ENCODE measurements at regions not wholly inside any gene's neighbourhood (a gene's known extent, or its start where the extent isn't known, plus 50 kb on each side); places are given as distances from the start of the nearest gene placed in this dataset.

GRCh38 chr12:91556909-91557308 lies 374.3 kb upstream of the DCN start:
- H3K4me1 ChIP-seq (ENCODE audit: control insufficient read depth in 2 of 2, insufficient read depth in 2 of 2, low read length in 2 of 2) = peaks cover 0 to under 1% of the 10 kb centered on the region in 2 donors
- no peak overlapping the region for H2AFZ ChIP-seq (ENCODE audit: insufficient read depth, low read depth, low read length, poor library complexity, severe bottlenecking)
- DNase-seq (no peak), ATAC-seq (ENCODE audit: low read depth) (no peak)
- Mint-ChIP-seq H3K9me3 (ENCODE audit: insufficient read depth) (no peaks in the 10 kb centered on the region), H3K27me3 (peaks cover 24% of the 10 kb centered on the region), H3K27ac (no peak overlapping the region), H3K4me1 (peaks cover 2% of the 10 kb centered on the region), H3K4me3 (no peak overlapping the region)
- no peaks in the 10 kb centered on the region for H3K79me2 ChIP-seq (ENCODE audit: control insufficient read depth, insufficient read depth, low read length)
- WGBS (ENCODE audit: insufficient coverage) = 87% methylated on average over 4 of the region's 4 CpGs
- no peak overlapping the region for H3K4me3 ChIP-seq (ENCODE audit: control extremely low read depth in 1 of 5, extremely low read depth in 1 of 5, insufficient read depth in 1 of 5, low read depth in 2 of 5, low read length in 4 of 5)
- peaks cover 0 to 6% (median 0%) of the 10 kb centered on the region in 3 donors for H3K9me3 ChIP-seq (ENCODE audit: control extremely low read depth in 1 of 3, control insufficient read depth in 2 of 3, insufficient read depth in 1 of 3, low read length in 2 of 3)
- H3K27ac ChIP-seq (ENCODE audit: low read length in 2 of 2) = no peak overlapping the region
- POLR2A ChIA-PET = no interaction called here
- H3K27me3 ChIP-seq (replicated peaks in 1 of 4; ENCODE audit: control extremely low read depth in 1 of 4, control insufficient read depth in 3 of 4, insufficient read depth in 4 of 4, low read length in 3 of 4) = peaks cover 0 to 12% (median 3%) of the 10 kb centered on the region in 4 experiments
- H3K9ac ChIP-seq (ENCODE audit: low read length) = no peak overlapping the region
- intact Hi-C loops (cut with micrococcal nuclease) = no loop called here
- H3K4me2 ChIP-seq (replicated peaks; ENCODE audit: low read depth, low read length, poor library complexity, severe bottlenecking) = no peak overlapping the region
- TF ChIP-seq CTCF (IDR thresholded peaks at IDR 0.05) = no peak
- TF ChIP-seq EZH2 (IDR thresholded peaks at IDR 0.05; ENCODE audit: borderline replicate concordance, insufficient read depth, low read depth, low read length, poor library complexity, severe bottlenecking) = no peak
- H3K36me3 ChIP-seq (replicated peaks in 1 of 2; ENCODE audit: control extremely low read depth in 1 of 2, control insufficient read depth in 1 of 2, extremely low read depth in 1 of 2, insufficient read depth in 2 of 2, low read length in 1 of 2) = no peaks in the 10 kb centered on the region
- CTCF ChIA-PET = no interaction called here
- H4K20me1 ChIP-seq (ENCODE audit: control insufficient read depth, insufficient read depth, low read length, poor library complexity, severe bottlenecking) = no peaks in the 10 kb centered on the region

GRCh38 chr12:91555436-91556415 lies 373.1 kb upstream of the DCN start:
- H3K27ac Mint-ChIP-seq = no peak overlapping the region
- Histone ChIP-seq H3K9ac (ENCODE audit: low read length) (no peak overlapping the region), H3K79me2 (ENCODE audit: control insufficient read depth, insufficient read depth, low read length) (no peaks in the 10 kb centered on the region), H3K27me3 (replicated peaks in 1 of 4; ENCODE audit: control extremely low read depth in 1 of 4, control insufficient read depth in 3 of 4, insufficient read depth in 4 of 4, low read length in 3 of 4) (peaks cover 0 to 12% (median 3%) of the 10 kb centered on the region in 4 experiments), H3K4me1 (ENCODE audit: control insufficient read depth in 2 of 2, insufficient read depth in 2 of 2, low read length in 2 of 2) (no peaks in the 10 kb centered on the region), H2AFZ (ENCODE audit: insufficient read depth, low read depth, low read length, poor library complexity, severe bottlenecking) (no peak overlapping the region), H3K36me3 (replicated peaks in 1 of 2; ENCODE audit: control extremely low read depth in 1 of 2, control insufficient read depth in 1 of 2, extremely low read depth in 1 of 2, insufficient read depth in 2 of 2, low read length in 1 of 2) (no peaks in the 10 kb centered on the region), H3K27ac (ENCODE audit: low read length in 2 of 2) (no peak overlapping the region), H3K4me3 (ENCODE audit: control extremely low read depth in 1 of 5, extremely low read depth in 1 of 5, insufficient read depth in 1 of 5, low read depth in 2 of 5, low read length in 4 of 5) (no peak overlapping the region), H3K4me2 (replicated peaks; ENCODE audit: low read depth, low read length, poor library complexity, severe bottlenecking) (no peak overlapping the region), H3K9me3 (ENCODE audit: control extremely low read depth in 1 of 3, control insufficient read depth in 2 of 3, insufficient read depth in 1 of 3, low read length in 2 of 3) (peaks cover 0 to 6% (median 0%) of the 10 kb centered on the region in 3 donors), H4K20me1 (ENCODE audit: control insufficient read depth, insufficient read depth, low read length, poor library complexity, severe bottlenecking) (no peaks in the 10 kb centered on the region)
- no peak for TF ChIP-seq EZH2 (IDR thresholded peaks at IDR 0.05; ENCODE audit: borderline replicate concordance, insufficient read depth, low read depth, low read length, poor library complexity, severe bottlenecking)
- TF ChIP-seq CTCF (IDR thresholded peaks at IDR 0.05) = no peak
- 79% methylated on average over 2 of the region's 7 CpGs for WGBS (ENCODE audit: insufficient coverage)
- intact Hi-C loops (cut with micrococcal nuclease) = no loop called here
- H3K9me3 Mint-ChIP-seq (ENCODE audit: insufficient read depth) = peaks cover 3% of the 10 kb centered on the region
- ChIA-PET CTCF (no interaction called here), POLR2A (no interaction called here)
- no peak overlapping the region for H3K4me3 Mint-ChIP-seq
- H3K27me3 Mint-ChIP-seq = peaks cover 27% of the 10 kb centered on the region
- DNase-seq (no peak), ATAC-seq (ENCODE audit: low read depth) (no peak)
- peaks cover 4% of the 10 kb centered on the region for H3K4me1 Mint-ChIP-seq
